GM19238 (cell line): ENCODE measurements at regions not wholly inside any gene's neighbourhood (a gene's known extent, or its start where the extent isn't known, plus 50 kb on each side); places are given as distances from the start of the nearest gene placed in this dataset.

Source experiments
- DNase-seq: peaks from one replicate; pipeline ENCODE4 v3.0.0; 2011; ENCODE audit warnings: low spot score; ENCODE audit not compliant: insufficient read length

DNA sequence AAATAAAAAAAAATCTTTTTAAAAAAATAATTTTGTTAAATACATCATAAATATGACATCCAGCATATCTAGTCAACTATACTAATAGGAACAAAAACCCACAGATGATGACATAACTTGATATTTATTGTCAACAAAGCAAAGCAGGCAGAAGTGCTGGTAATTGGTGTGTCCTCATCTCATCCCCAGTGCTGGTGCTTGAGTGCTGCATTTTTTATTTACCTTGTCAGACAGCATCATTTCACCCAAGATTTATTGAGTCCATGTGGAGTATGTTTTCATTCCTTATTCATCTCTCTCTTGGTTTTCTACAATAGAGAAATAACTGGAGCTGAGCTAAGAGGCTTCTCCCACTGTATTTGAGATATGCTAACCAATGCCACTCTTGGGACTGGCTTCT, 191.6 kb upstream of the SLC14A2 start:
- no peak for DNase-seq

DNA sequence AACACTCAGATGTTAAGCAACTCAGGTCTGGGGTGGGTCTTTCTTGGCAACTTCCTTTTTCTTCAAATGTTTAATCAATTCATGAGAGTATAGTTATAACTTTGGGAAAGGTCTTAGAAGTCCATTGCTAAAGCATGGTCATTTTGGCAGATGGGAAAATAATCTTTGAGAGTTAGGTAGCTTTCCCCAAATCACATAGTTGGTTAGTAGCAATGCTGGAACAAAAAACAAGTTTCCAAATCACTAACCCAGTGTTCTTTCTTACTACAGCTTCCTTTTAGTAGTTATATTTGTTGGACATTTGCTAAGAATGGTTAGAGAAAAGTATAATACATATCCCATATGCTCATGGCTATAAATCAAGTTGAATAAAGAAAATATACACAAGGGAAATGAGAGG, 185.2 kb upstream of the SLC14A2 start:
- no peak for DNase-seq

GRCh38 chr18:45435810-45436209, 179.5 kb upstream of the SLC14A2 start:
- DNase-seq = no peak

DNA sequence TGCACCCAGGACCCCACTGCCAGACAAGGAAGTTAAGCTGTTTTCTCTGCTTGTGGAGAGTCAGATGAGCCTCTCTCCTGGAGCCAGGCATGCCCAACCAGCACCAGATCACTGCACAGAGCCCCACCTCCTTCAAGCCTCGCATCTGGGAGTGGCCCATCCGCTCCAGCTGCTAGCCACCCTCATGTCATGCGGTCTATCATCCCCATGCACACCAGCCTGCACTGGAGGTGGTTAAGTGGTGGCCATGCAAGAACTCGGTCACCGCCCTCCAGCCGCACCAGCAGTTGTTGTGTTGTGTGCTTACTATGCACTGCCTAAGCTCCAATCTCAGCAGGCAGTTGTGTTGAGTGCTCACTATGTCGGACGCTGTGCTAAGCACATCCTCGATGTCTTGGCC, 177.9 kb upstream of the SLC14A2 start:
- DNase-seq = no peak

- DNase-seq = no peak
Measured at GRCh38 chr18:45439851-45440645, 175.2 kb upstream of the SLC14A2 start.

DNA sequence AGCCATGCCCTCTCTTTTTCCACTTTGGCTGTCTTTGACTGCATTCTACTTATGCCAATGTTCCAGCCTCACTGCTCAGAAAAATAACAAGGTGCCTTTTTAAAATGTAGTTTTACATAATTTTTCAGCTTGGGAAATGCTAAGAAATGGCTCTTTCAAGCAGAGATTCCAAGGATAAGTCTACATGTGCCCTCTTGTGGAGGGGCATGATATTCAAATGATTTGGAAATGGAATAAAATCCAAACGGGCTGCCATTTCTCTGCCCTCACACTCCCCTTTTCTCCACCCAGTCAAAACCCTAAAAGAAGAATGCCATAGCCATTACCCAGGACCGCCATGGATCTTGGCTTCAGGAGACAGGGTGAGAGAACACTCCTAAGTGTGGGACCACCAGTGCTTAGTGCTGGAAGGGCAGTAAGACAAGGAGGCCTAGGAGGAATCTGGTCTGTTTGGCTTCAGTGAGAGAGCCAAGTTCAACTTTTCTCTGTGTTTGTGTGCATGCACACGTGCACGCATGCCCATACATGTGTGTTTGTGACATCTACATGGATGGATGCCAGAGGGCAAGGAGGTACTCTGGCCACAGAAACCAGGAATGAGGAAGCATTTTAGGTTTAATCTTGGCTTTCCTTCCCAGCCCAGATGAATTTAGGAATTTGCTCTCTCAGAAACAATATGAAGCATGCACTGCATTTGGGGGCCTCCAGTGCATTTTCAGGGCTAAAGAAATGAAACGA, 174.0 kb upstream of the SLC14A2 start:
- DNase-seq = no peak

DNA sequence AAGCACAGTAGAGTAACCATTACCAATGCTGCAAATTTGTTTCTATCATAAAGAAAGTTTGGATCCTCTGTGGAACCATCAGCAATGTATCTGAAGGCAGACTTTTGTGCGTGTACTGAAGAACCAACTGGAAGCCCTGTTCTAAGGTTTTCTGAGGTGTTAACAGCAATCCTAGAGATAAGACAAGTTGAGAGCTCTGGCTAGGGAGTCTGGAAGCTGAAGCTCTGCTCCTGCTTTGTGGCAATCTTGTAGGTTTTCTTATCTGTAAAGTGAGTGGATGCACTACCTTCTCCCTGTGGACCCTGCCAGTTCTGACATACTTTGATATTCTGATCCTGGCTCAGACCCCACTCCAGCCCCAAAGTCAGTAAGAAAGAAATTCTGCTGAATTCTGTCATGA, 171.2 kb upstream of the SLC14A2 start:
- DNase-seq = no peak

GRCh38 chr18:45447355-45448265, 167.7 kb upstream of the SLC14A2 start:
- DNase-seq = no peak

DNA sequence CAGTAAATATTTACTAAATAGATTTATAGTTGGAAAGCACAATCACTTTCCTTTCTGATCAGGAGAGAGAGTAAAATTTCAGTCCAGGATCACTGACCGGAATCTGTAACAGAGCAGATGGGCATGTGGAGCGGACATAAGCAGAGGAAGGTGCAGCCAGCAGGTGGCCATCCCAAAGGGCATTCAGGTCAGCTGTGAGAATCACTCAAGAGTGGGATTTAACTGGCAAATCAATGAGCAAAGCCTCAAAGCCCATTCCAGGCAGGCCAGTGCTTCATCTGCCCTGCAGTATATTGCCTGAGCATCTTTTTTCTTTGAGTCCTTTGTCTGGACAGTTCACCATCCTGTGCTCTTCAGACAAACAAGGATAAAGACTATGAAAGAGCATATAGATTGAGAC, 166.4 kb upstream of the SLC14A2 start:
- DNase-seq = no peak

GRCh38 chr18:45449418-45450227, 165.7 kb upstream of the SLC14A2 start:
- no peak for DNase-seq

DNA sequence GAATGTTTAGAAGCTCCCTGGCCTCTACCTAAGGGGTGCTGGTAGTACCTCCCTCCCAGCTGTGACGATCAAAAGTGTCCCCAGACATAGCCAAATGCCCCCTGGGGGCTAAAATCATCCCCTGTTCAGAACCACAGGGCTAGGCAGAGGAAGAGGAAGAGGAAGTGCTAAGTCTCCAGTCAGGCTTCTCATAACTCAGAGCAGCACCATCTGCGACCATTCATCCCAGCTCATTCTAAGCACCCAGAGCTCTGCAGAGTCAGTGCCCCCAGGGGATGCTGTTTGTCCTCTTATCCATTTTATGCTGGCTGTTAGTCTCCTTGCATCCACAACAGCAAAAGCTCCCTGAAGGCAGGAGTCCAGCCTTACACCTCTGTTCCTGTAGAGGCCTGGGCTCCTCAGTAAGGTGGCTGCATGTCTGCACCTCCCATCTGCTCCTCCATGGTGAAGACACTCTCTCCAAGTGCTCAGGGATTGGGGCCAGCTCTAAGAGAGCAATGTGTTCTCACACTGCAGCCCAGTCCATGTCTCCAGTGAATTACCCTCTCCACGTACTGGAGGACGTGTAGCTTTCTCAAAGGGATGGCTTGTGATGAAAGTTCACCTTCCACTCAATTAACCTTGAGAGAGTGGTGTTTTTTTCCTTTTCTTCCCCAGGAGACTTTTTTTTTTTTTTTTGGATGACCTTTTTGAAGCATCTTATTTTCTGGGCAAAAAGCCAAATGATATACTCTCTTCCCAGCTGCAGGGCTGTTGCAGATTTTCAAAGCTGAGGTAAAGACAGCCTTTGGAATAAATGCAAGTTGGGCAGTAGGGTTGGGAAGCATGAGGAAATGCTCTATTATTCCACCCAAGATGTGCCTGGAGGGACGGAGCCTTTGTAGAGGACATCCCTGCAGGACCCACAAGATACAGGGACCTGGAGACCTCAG, 158.9 kb upstream of the SLC14A2 start:
- DNase-seq = no peak

- no peak for DNase-seq
Measured at GRCh38 chr18:45458033-45458432, 157.2 kb upstream of the SLC14A2 start.

DNA sequence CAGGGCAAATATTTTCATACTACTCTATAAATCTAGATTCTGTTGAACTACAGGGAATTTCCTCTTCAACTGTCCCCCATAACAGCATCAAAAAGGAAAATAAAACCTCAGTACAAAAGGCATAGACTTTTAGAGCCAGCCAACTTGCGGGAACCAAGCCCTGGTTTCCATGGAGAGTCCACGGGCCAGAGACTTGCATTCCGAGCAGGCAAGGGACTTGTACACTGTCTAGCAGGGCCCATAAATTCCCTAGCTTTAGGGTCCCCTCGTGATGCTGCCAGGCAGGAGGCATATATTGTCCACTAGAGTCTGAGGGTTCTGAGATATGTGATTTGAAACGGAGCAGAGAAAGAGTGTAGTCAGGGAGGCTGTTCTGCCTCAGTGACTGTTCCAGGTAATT, 153.1 kb upstream of the SLC14A2 start:
- DNase-seq = no peak

DNA sequence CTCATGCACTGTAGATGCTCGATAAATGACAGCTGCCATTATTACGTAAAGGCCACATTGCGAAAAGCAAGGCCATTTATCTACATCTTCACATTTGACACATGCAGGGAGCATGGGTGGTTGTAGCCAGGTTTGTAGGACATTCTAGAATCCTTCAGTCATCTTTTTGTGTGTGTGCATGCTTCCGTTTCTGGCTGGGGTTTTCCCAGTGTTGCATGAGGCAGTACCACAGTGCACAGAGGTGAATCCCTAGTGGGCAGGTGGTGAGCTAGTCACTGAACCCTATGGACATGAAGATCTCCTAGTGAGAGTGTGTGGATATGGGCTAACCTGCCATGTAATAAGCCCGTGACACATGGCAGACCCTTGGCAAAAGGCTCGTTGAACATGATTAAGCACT, 151.8 kb upstream of the SLC14A2 start:
- no peak for DNase-seq

- DNase-seq = no peak
Measured at GRCh38 chr18:45464619-45465018, 150.7 kb upstream of the SLC14A2 start.

- DNase-seq = no peak
Measured at GRCh38 chr18:45467293-45467692, 148.0 kb upstream of the SLC14A2 start.

GRCh38 chr18:45467945-45468344, 147.3 kb upstream of the SLC14A2 start:
- DNase-seq = no peak

DNA sequence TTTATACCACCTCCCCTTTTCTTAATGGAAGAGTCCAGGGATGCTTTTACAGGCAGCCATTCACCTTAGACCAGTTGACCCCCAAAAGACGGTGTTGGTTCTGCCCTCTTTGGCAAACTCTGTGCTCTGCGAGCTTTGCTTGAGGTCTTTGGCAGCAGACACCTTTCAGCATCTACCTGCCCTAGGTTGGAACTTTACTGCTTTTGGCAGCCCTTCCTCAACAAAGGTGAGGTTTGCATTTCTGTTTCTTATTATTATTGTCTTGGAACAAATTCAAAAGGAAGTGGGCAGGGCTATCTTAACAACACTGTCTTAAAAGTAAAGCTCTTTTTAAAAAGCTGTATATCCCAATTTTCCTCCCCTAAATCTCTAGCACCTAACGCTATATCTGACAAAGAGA, 136.4 kb upstream of the SLC14A2 start:
- no peak for DNase-seq

DNA sequence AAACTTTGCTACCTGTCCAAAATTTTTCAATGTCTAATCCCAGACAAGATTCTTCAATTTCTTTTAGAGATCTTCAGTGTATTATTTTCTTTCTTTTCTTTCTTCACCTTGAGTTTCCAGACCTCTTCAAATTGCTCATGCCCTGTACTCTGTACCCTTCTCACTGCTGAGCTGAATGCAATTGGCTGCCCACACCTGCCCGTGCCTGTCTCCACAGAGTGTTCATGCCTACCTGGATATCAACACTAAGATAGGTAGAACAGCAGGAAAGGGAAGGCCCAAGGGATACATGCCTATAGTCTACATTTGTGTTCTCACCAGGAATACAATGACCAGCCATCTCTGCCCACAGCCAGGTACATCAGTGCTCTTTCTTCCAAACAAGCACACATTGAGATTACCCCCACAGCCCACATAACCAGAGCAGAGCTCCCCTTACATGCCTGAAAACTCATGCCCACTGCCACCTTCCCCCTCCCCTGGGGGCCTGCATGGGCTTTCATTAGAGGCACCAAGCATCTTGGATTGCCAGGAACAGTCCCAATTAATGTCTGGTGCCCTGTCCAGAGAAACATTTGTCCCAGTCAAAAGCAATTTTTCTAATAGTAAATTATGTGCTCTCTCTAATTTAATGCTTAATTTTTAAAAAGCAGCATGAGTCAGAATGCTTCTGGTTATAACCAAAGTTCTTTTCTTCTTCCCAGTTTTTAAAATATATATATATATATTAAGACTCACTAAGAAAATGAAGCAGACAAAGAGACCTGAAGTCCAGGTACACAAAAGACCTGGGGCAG, 134.9 kb upstream of the SLC14A2 start:
- DNase-seq = no peak
